GM12864 (cell line): ENCODE measurements at regions not wholly inside any gene's neighbourhood (a gene's known extent, or its start where the extent isn't known, plus 50 kb on each side); places are given as distances from the start of the nearest gene placed in this dataset.

Source experiments
- DNase-seq: peaks from one replicate; pipeline ENCODE4 v3.0.0-alpha.2; 2011; ENCODE audit warnings: low read depth
- H3K4me3 ChIP-seq: 2 replicates; pipeline ENCODE4 v1.5.1; 2011; ENCODE audit warnings: mild to moderate bottlenecking, low read depth, low read length, control low read depth
- CTCF ChIP-seq: IDR thresholded peaks from 2 replicates; pipeline ENCODE4 v1.5.1; 2011; ENCODE audit warnings: low read depth, mild to moderate bottlenecking, moderate library complexity, low read length, control low read depth, inconsistent platforms; ENCODE audit errors: missing control alignments

GRCh38 chr16:66203476-66203875 is 163.0 kb upstream of the CDH5 start:
- no peak for DNase-seq
- H3K4me3 ChIP-seq = no peak overlapping the region
- TF ChIP-seq CTCF = no peak

GRCh38 chr16:66199189-66199588 is 167.3 kb upstream of the CDH5 start:
- H3K4me3 ChIP-seq = no peak overlapping the region
- no peak for DNase-seq
- no peak for TF ChIP-seq CTCF

- H3K4me3 ChIP-seq = no peak overlapping the region
- no peak for DNase-seq
- TF ChIP-seq CTCF = no peak
Measured at GRCh38 chr16:66198641-66199040, 167.8 kb upstream of the CDH5 start.

- no peak for DNase-seq
- no peak overlapping the region for H3K4me3 ChIP-seq
- no peak for TF ChIP-seq CTCF
Measured at GRCh38 chr16:66197668-66198278, 168.7 kb upstream of the CDH5 start.

GRCh38 chr16:66196770-66197169 is 169.7 kb upstream of the CDH5 start:
- no peak for DNase-seq
- no peak overlapping the region for H3K4me3 ChIP-seq
- no peak for TF ChIP-seq CTCF

GRCh38 chr16:66194866-66195265 is 171.6 kb upstream of the CDH5 start:
- DNase-seq = no peak
- no peak for TF ChIP-seq CTCF
- H3K4me3 ChIP-seq = no peak overlapping the region

- DNase-seq = no peak
- TF ChIP-seq CTCF = no peak
- H3K4me3 ChIP-seq = no peak overlapping the region
Measured at GRCh38 chr16:66193543-66194229, 172.8 kb upstream of the CDH5 start.
